Lung (tissue), 11 donors: ENCODE measurements at regions not wholly inside any gene's neighbourhood (a gene's known extent, or its start where the extent isn't known, plus 50 kb on each side); places are given as distances from the start of the nearest gene placed in this dataset.

Experiments used
- ATAC-seq: fragments of 200-7000 bp; cut with Tn5 transposase; one replicate; pipeline ENCODE4 v1.9.1; 2020; ENCODE audit warnings: moderate number of reproducible peaks; ENCODE audit not compliant: insufficient read depth, low FRiP score
- DNase-seq, 3 donors: peaks; one replicate each; pipeline ENCODE4 v3.0.0-alpha.2; 2013 to 2017
- H3K27ac ChIP-seq, 2 donors: one replicate each; pipeline ENCODE4 v1.5.1; 2013; ENCODE audit warnings: mild to moderate bottlenecking in 2 of 2, moderate library complexity in 2 of 2, control low read depth in 1 of 2, inconsistent platforms in 1 of 2, low read depth in 1 of 2, low read length in 1 of 2
- H3K27me3 ChIP-seq, 3 donors: one replicate each; pipeline ENCODE4 v1.5.1; 2013; ENCODE audit warnings: low read length in 2 of 3; ENCODE audit not compliant: control insufficient read depth in 3 of 3, insufficient read depth in 3 of 3
- H3K36me3 ChIP-seq, 4 donors: one replicate each; pipeline ENCODE4 v1.5.1; 2013; ENCODE audit warnings: low read length in 4 of 4, mild to moderate bottlenecking in 1 of 4, moderate library complexity in 1 of 4; ENCODE audit not compliant: control insufficient read depth in 4 of 4, insufficient read depth in 4 of 4
- H3K4me1 ChIP-seq, 5 donors: one replicate each; pipeline ENCODE4 v1.5.1; 2013; ENCODE audit warnings: low read length in 5 of 5, mild to moderate bottlenecking in 2 of 5, moderate library complexity in 1 of 5; ENCODE audit not compliant: control insufficient read depth in 5 of 5, insufficient read depth in 5 of 5
- H3K4me3 ChIP-seq: one replicate; pipeline ENCODE4 v1.5.1; 2013; ENCODE audit warnings: mild to moderate bottlenecking, control low read depth, moderate library complexity
- H3K9ac ChIP-seq, 2 donors: one replicate each; pipeline ENCODE4 v1.5.1; 2013; ENCODE audit warnings: low read length in 2 of 2, control low read depth in 1 of 2; ENCODE audit not compliant: insufficient read depth in 1 of 2
- H3K9me3 ChIP-seq, 4 donors: one replicate each; pipeline ENCODE4 v1.5.1; 2013; ENCODE audit warnings: low read length in 3 of 4, mild to moderate bottlenecking in 1 of 4, moderate library complexity in 1 of 4; ENCODE audit not compliant: control insufficient read depth in 4 of 4, insufficient read depth in 3 of 4
- CTCF ChIP-seq: IDR thresholded peaks from 2 replicates; pipeline ENCODE4 v1.5.1; 2012; ENCODE audit warnings: mild to moderate bottlenecking; ENCODE audit errors: control extremely low read depth, extremely low read depth
- WGBS, 2 donors: extraction: QIAGEN DNeasy Blood & Tissue Kit; methylation state at CpG; one replicate each; pipeline ENCODE4 v1.1.7; 2013; 5-methylcytosine and 5-hydroxymethylcytosine counted together
- donor health status: control.
- donor health status: control.
- donor health status: Bipolar disorder and iron deficiency.
- donor health status: healthy.
- donor health status: DM: yes; HTN: yes; CAD: no.

- H3K36me3 ChIP-seq, result no peaks in the 10 kb centered on the region
- no peak for ATAC-seq
- no peaks in the 10 kb centered on the region for H3K9me3 ChIP-seq
- H3K27me3 ChIP-seq, result no peaks in the 10 kb centered on the region
- peak in 1 of 3 donors; percentile 24 for DNase-seq
- H3K9ac ChIP-seq, result no peak overlapping the region
- TF ChIP-seq CTCF, result no peak
- no peak overlapping the region for H3K4me3 ChIP-seq
- H3K27ac ChIP-seq, result peak overlapping the region in 1 of 2 donors; percentile 5
- 57 to 65% methylated on average over 10 of the region's 10 CpGs for WGBS, 2 donors
- peaks cover 0 to 31% (median 3%) of the 10 kb centered on the region in 5 donors for H3K4me1 ChIP-seq
Observed at GRCh38 chr15:95669146-95669922, 661.2 kb upstream of the NR2F2 start.

- ATAC-seq (no peak), DNase-seq (no peak)
- no peak for TF ChIP-seq CTCF
- WGBS, 2 donors, result 90 to 97% methylated on average over 4 of the region's 4 CpGs
- H3K9me3 ChIP-seq, result no peaks in the 10 kb centered on the region
- H3K4me3 ChIP-seq, result no peak overlapping the region
- no peak overlapping the region for H3K9ac ChIP-seq
- no peaks in the 10 kb centered on the region for H3K36me3 ChIP-seq
- no peaks in the 10 kb centered on the region for H3K27me3 ChIP-seq
- H3K4me1 ChIP-seq, result peaks cover 0 to 2% (median 0%) of the 10 kb centered on the region in 5 donors
- no peak overlapping the region for H3K27ac ChIP-seq
Observed at GRCh38 chr15:95674031-95674430, 656.5 kb upstream of the NR2F2 start.

GRCh38 chr15:95676500-95676899 is 654.0 kb upstream of the NR2F2 start:
- H3K27ac ChIP-seq, result no peak overlapping the region
- no peak overlapping the region for H3K9ac ChIP-seq
- no peaks in the 10 kb centered on the region for H3K4me1 ChIP-seq
- no peak for TF ChIP-seq CTCF
- H3K36me3 ChIP-seq, result no peaks in the 10 kb centered on the region
- DNase-seq, result no peak
- no peak for ATAC-seq
- H3K4me3 ChIP-seq, result no peak overlapping the region
- 86 to 88% methylated on average over 3 of the region's 3 CpGs for WGBS, 2 donors
- H3K9me3 ChIP-seq, result no peaks in the 10 kb centered on the region
- H3K27me3 ChIP-seq, result no peaks in the 10 kb centered on the region
